ENCODE measurements at regions not wholly inside any gene's neighbourhood (a gene's known extent, or its start where the extent isn't known, plus 50 kb on each side); places are given as distances from the start of the nearest gene placed in this dataset.

- TF ChIP-seq KIAA2018 (CRISPR knock-in tag; IDR thresholded peaks at IDR 0.05; ENCODE audit: borderline replicate concordance), result no peak
- no peak for TF ChIP-seq ZMAT3 (CRISPR knock-in tag; conservative IDR thresholded peaks at IDR 0.05)
- TF ChIP-seq, protein P1, sequence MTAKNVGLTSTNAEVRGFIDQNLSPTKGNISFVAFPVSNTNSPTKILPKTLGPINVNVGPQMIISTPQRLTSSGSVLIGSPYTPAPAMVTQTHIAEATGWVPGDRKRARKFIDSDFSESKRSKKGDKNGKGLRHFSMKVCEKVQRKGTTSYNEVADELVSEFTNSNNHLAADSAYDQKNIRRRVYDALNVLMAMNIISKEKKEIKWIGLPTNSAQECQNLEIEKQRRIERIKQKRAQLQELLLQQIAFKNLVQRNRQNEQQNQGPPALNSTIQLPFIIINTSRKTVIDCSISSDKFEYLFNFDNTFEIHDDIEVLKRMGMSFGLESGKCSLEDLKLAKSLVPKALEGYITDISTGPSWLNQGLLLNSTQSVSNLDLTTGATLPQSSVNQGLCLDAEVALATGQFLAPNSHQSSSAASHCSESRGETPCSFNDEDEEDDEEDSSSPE (CRISPR knock-in tag; IDR thresholded peaks at IDR 0.05), result no peak
- no peak for TF ChIP-seq ELF4 (CRISPR knock-in tag; IDR thresholded peaks at IDR 0.05; ENCODE audit: borderline replicate concordance)
- TF ChIP-seq SNAPC5 (CRISPR knock-in tag; IDR thresholded peaks at IDR 0.05; ENCODE audit: borderline replicate concordance), result no peak
- TF ChIP-seq ZNF326 (CRISPR knock-in tag; IDR thresholded peaks at IDR 0.05; ENCODE audit: borderline replicate concordance), result no peak
- TF ChIP-seq CERS6 (CRISPR knock-in tag; IDR thresholded peaks at IDR 0.05), result no peak
- TF ChIP-seq EED (CRISPR knock-in tag; IDR thresholded peaks at IDR 0.05), result no peak
Measured at GRCh38 chr6:145352382-145353080, 382.8 kb downstream of the EPM2A start (continued).

All from HepG2 (cell line).